Stimulated activated effector memory CD8-positive, alpha-beta T cell treated with anti-CD3 and anti-CD28 coated beads, Interleukin-12 subunit alpha, Interleukin-12 subunit beta, amount 100 ng/mL, for 72 hours (primary cell): ENCODE measurements at regions not wholly inside any gene's neighbourhood (a gene's known extent, or its start where the extent isn't known, plus 50 kb on each side); places are given as distances from the start of the nearest gene placed in this dataset.
A peak's percentile ranks its signal among the peaks of the same experiment; 100 is the strongest.
"Not testable (repeated sequence)": the region's sequence is repeated elsewhere in the genome, so short reads cannot be mapped to it uniquely, and the experiment has no call there.

ENCODE experiments used
- ATAC-seq: fragments of 150-1000 bp; cut with Tn5 transposase; 2 replicates; pipeline ENCODE4 v1.10.0; 2021
- DNase-seq, 2 donors: peaks; one replicate each; pipeline ENCODE4 v3.0.0; 2021 to 2022; ENCODE audit warnings: low spot score in 2 of 2
- H3K27ac Mint-ChIP-seq: one replicate; pipeline ENCODE4 v1.8.0; 2022; ENCODE audit warnings: mild to moderate bottlenecking, mixed read lengths
- H3K36me3 Mint-ChIP-seq: one replicate; pipeline ENCODE4 v1.8.0; 2022; ENCODE audit warnings: mild to moderate bottlenecking, mixed read lengths
- H3K4me1 Mint-ChIP-seq: one replicate; pipeline ENCODE4 v1.8.0; 2022; ENCODE audit warnings: mixed read lengths
- H3K4me3 Mint-ChIP-seq: one replicate; pipeline ENCODE4 v1.8.0; 2022; ENCODE audit warnings: mild to moderate bottlenecking, mixed read lengths
- H3K9me3 Mint-ChIP-seq: one replicate; pipeline ENCODE4 v1.8.0; 2022; ENCODE audit warnings: mixed read lengths

- not testable (repeated sequence) for ATAC-seq, H3K27ac Mint-ChIP-seq, H3K36me3 Mint-ChIP-seq, H3K4me3 Mint-ChIP-seq, H3K4me1 Mint-ChIP-seq, H3K9me3 Mint-ChIP-seq
- peak in 1 of 2 donors; percentile 55 for DNase-seq
These were observed 230.5 kb upstream of the NOTCH2NLA start for GRCh38 chr1:146459308-146459707.

- not testable (repeated sequence) for DNase-seq, H3K27ac Mint-ChIP-seq, ATAC-seq, H3K4me3 Mint-ChIP-seq, H3K4me1 Mint-ChIP-seq, H3K9me3 Mint-ChIP-seq, H3K36me3 Mint-ChIP-seq
These were observed 220.0 kb upstream of the NOTCH2NLA start for GRCh38 chr1:146448877-146449246.

GRCh38 chr1:146448212-146448876 lies 219.5 kb upstream of the NOTCH2NLA start:
- H3K4me3 Mint-ChIP-seq, ATAC-seq, H3K4me1 Mint-ChIP-seq: not testable (repeated sequence)

DNA sequence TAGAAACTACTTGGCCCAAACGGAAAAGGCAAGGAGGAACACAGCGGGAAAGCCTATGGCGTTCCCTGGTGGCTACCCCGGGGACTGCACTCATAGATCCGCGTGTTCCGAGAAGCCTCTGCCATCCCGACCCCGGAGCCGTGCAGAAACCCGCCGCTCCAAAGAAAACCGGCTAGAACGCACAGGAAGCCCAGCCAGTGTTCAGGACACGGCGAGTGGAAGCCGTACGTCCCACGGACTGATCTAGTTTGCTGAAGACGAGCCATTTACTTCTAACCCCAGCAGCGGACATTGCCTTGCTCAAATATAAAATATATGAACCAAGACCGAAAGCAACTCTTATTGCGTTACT lies 215.0 kb upstream of the NOTCH2NLA start:
- peak; percentile 25 to 77 for DNase-seq
- not testable (repeated sequence) for H3K9me3 Mint-ChIP-seq, H3K27ac Mint-ChIP-seq, H3K36me3 Mint-ChIP-seq, ATAC-seq, H3K4me1 Mint-ChIP-seq
- peak overlapping the region; percentile 37 for H3K4me3 Mint-ChIP-seq

More at GRCh38 chr1:146448212-146448876, 219.5 kb upstream of the NOTCH2NLA start:
- not testable (repeated sequence) for H3K27ac Mint-ChIP-seq, H3K36me3 Mint-ChIP-seq, H3K9me3 Mint-ChIP-seq
- peak; percentile 17 to 65 for DNase-seq

DNA sequence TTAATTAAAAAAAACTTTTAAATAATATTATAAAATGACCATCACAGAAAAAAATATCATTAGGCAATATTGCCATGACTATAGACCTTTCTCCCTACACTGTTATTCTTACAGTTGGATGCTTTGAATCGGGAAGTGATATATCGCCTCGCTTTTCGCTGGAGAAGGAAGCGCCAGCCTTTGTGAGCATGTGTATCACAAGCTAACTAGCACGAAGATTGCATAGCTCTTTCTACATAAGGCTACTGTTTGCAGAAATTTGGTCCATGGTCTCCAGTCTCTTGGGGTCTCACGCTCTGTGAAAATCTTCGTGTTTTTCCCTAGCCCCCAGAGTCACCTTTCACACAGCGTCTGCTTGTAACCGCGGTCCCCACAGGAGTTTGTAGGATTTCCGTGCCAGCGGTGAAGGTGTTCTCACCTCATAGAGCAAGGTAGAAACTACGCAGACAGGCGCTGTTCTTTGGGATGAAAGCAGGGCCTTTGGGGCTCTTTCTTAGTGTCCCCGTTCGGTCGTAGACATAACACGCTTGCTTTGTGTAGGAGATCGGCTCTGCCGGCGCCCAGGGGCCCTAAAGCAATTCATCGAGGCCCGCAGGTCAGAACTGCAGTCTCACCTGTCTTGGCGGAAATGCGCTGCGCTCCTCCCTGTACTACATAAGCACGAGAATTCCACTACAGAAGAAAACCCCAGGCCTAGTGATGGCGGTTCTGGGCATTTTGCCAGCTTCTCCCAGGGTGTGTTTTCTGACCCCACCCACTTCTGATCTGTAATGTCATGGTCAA lies 214.5 kb upstream of the NOTCH2NLA start:
- ATAC-seq, H3K9me3 Mint-ChIP-seq, H3K36me3 Mint-ChIP-seq, H3K4me1 Mint-ChIP-seq, H3K27ac Mint-ChIP-seq: not testable (repeated sequence)
- peak overlapping the region; percentile 37 for H3K4me3 Mint-ChIP-seq
- peak in 1 of 2 donors; percentile 54 for DNase-seq

DNA sequence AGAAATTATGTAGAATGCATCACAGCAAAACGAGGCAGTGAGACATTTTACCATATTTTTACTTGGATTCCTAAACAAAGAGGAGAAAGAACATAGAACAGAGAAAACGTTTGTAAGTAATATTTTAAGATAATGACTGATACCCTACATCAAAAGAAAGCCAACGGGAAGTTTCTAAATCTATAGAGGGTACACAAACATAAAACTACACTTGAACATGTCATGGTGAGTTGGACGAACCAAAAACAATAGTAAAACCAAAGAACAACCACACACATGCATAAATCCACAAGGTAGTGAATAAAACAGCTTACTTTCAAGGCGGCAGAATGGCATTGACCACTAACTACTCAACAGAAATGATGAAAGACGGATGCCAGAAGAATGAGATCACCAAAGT lies 209.7 kb upstream of the NOTCH2NLA start:
- DNase-seq, H3K4me1 Mint-ChIP-seq, H3K36me3 Mint-ChIP-seq, H3K4me3 Mint-ChIP-seq, H3K27ac Mint-ChIP-seq, ATAC-seq, H3K9me3 Mint-ChIP-seq: not testable (repeated sequence)

DNA sequence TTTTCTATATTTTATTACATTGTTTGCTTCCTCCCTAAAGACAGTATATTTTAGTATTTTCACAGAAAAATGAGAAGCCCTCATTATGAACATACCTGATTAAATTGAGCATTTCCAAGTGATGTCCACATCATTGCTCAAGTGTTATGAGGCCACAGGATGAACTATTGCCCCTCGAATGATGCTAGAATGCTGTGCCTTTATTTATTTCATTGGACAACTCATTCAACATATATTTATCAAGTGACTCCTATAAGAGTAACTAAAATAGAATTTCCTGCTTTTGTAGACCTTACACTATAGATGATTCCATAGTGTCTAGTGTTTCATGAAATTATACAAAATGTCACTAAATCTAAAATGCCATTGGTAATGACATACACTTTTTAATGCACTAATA lies 187.8 kb upstream of the NOTCH2NLA start:
- not testable (repeated sequence) for H3K9me3 Mint-ChIP-seq, DNase-seq, H3K36me3 Mint-ChIP-seq, H3K27ac Mint-ChIP-seq, ATAC-seq, H3K4me3 Mint-ChIP-seq
- peaks cover 13% of the 10 kb centered on the region for H3K4me1 Mint-ChIP-seq

- Mint-ChIP-seq H3K4me1 (peaks cover 13% of the 10 kb centered on the region), H3K4me3 (peak overlapping the region; percentile 40)
- not testable (repeated sequence) for H3K27ac Mint-ChIP-seq, H3K9me3 Mint-ChIP-seq, ATAC-seq, DNase-seq, H3K36me3 Mint-ChIP-seq
These were observed 186.2 kb upstream of the NOTCH2NLA start for GRCh38 chr1:146415017-146415416.

DNA sequence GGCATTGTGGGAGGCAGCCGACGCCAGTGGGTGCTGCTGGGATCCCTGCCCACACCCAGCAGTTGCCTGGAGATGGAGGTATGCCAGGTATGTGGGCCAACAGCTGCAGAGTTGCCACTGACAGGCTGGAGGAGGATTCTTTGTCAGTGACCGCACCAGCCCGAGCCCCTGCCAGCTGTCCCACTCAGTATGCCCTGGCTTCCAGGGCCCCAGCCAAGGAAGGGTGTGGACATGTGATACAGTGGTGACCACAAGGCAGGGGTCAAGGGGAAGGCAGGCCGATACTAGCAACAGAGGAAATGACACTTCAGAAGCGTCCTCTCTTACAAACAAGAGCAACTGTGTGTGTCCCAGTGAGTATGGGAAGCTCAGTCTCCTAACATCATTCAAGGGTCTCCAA lies 185.1 kb upstream of the NOTCH2NLA start:
- not testable (repeated sequence) for H3K4me3 Mint-ChIP-seq, H3K36me3 Mint-ChIP-seq, H3K27ac Mint-ChIP-seq, H3K9me3 Mint-ChIP-seq, ATAC-seq, DNase-seq
- H3K4me1 Mint-ChIP-seq, result peaks cover 13% of the 10 kb centered on the region

- peaks cover 13% of the 10 kb centered on the region for H3K4me1 Mint-ChIP-seq
- H3K9me3 Mint-ChIP-seq, H3K36me3 Mint-ChIP-seq: not testable (repeated sequence)
- DNase-seq (peak in 1 of 2 donors; percentile 59), ATAC-seq (peak; percentile 86)
- H3K27ac Mint-ChIP-seq, result peak overlapping the region; percentile 74
- H3K4me3 Mint-ChIP-seq, result peak overlapping the region; percentile 68
These were observed 183.1 kb upstream of the NOTCH2NLA start for GRCh38 chr1:146411923-146412322.

DNA sequence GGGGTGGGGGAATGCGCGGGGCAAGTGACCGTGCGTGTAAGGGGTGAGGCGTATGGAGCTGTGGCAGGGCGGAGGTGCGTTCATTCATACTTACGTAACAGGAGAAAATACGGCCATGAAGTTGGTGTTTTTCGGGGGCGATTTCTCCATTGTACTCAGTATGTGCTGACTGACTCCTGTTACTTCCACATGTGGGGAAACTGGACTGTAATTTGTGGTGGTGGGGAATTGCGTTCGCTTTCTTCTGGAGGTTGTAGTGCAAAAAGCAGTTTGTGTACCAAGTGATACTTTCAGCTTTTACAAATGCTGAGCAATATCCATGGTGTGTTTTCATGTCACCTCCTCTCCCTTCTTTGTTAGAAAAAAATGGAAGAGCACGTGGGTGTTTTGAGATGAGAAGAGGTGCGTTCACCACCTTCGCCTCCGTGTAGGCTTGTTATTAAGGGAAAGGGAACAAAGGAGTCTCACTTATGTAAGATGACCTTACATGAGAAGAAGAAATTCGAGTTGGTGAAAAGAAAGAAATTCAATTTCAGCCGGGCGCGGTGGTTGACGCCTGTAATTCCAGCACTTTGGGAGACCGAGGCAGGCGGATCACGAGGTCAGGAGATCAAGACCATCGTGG lies 181.1 kb upstream of the NOTCH2NLA start:
- H3K4me1 Mint-ChIP-seq, DNase-seq, H3K9me3 Mint-ChIP-seq, H3K36me3 Mint-ChIP-seq: not testable (repeated sequence)
- Mint-ChIP-seq H3K27ac (peak overlapping the region; percentile 93), H3K4me3 (peak overlapping the region; percentile 50)
- peak; percentile 81 for ATAC-seq

DNA sequence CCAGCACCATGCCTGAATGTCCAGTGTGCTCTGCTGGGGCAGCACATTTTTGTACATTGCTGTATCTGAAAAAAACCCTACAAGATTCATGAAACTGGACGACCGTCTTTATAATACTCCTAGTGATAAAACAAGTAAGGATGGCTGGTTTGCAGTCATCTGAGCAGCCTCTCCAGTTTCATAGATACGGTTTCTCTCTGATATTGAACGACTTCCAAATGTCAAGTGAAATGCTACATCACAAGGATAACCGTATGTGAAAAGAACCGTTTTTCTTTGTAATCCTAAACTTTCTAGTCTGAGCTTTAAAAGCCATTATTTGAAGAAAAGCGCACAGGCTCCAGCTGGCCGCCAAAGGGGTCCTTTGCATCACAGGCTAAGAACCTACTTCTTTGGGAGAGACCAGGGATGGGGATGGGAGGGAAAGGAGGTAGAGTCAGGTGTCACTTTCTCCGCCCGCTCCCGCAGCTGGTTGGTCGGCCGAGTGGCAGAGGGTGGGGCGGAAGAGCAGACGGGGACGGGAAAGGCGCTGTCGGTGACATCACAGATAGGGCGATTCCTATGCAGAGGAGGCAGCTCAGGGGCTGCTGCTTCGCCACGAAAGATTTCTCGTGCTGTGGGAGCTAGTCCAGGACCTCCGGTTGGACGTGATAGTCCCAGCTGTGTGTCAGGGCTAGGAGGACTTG lies 180.4 kb upstream of the NOTCH2NLA start:
- ATAC-seq, result peak; percentile 74
- not testable (repeated sequence) for H3K9me3 Mint-ChIP-seq, H3K4me1 Mint-ChIP-seq, DNase-seq, H3K36me3 Mint-ChIP-seq
- H3K4me3 Mint-ChIP-seq, result peak overlapping the region; percentile 50
- H3K27ac Mint-ChIP-seq, result peak overlapping the region; percentile 93

DNA sequence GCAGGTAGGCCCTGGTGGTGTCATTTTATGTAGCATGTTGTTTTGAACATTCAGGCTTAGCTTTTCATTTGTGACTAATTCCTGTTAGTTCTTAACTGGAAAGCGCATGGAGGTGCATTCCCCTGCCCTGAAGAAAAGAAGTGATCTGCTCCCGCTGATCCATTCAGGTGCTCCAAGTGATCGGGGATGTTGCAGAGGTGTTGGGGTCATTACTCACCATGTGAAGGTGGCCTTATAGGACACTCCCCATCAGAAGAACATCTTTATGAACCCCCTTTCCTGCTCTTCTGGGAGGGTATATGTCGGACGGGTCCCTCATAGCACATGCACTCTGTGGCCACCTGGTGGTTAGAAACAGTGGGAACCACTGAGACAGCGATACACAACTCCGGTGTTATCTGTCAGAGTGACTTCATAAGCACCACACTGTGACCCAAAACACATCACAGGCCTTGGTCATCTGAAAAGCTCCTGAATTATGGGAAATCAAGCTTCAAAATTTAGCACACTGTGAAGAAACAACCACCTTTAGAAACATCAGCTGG lies 172.5 kb upstream of the NOTCH2NLA start:
- ATAC-seq (peak; percentile 92), DNase-seq (peak in 1 of 2 donors; percentile 68)
- Mint-ChIP-seq H3K4me1 (peaks cover 23% of the 10 kb centered on the region), H3K27ac (peak overlapping the region; percentile 87), H3K4me3 (peak overlapping the region; percentile 38)
- H3K36me3 Mint-ChIP-seq, H3K9me3 Mint-ChIP-seq: not testable (repeated sequence)

DNA sequence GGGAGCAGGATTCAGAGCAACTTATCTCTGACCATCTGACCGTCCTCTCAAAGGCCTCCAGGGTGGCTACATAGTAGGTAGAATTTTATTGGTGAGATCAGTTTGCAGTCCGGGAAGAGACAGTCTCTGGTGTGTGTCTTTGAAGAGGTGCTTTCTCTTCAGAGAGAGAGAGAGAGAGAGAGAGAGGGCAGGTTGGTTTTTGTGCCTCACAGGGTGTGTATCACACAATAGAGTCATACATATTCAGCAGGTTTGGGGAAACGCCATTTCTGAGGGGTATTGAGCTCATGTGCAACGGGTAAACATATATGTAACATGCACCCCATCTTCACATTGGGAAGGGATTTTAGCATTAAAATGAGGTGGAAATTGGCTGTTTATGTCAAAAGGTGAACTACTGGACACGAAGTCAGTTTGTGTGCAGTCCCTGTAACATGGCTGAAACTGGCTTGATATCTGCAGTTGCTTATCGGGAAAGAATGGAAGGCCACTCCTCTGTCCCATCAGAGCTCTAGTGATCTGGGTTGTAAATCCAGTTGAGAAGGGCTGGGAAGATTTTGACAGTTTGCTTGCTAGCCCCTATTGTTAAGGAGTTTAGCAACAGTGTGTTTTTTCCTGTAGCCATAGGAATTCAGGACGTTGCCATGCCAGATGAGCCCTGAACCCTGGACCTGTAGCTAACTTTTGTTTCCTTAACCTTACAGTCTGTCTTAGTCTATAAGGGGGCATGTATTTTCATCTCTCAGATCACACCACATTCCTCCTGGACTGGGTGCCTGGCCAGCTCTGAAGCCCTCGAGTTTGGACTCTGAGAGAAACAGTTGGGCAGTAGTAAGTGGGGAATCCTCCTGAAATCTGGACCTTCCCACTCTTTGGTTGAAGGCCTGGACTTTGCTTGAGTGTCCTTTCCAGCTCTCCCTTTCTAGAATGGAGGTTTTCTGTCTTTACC lies 171.6 kb upstream of the NOTCH2NLA start:
- Mint-ChIP-seq H3K27ac (peak overlapping the region; percentile 87), H3K4me3 (peak overlapping the region; percentile 38), H3K4me1 (peaks cover 23% of the 10 kb centered on the region)
- H3K36me3 Mint-ChIP-seq, H3K9me3 Mint-ChIP-seq, ATAC-seq: not testable (repeated sequence)
- DNase-seq, result peak in 1 of 2 donors; percentile 51
